ENCODE measurements at regions not wholly inside any gene's neighbourhood (a gene's known extent, or its start where the extent isn't known, plus 50 kb on each side); places are given as distances from the start of the nearest gene placed in this dataset.

DNA sequence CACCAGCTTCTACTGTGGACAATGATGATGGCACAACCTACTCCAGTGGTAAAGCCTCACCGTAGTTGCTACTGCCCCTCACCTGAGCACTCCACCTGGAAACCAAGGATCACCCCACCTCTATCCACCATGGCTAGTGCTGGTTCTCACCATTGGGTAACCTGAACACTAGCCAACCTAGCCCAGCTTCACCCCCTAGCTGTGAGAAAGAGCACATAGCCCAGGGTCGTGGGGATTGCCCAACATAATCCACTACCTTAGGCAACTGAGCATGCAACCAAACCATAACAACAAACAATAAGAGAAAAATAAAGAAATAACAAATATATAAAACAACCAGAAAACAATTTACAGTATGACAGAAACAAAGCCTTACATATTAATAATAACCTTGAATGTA, 560.1 kb downstream of the DIAPH3 start:
- Histone ChIP-seq H3K36me3 (ENCODE audit: control insufficient read depth, insufficient read depth, low read length) (no peaks in the 10 kb centered on the region), H3K27me3 (replicated peaks; ENCODE audit: control insufficient read depth, insufficient read depth, low read length) (no peaks in the 10 kb centered on the region), H3K4me3 (replicated peaks; ENCODE audit: low read depth, low read length) (no peak overlapping the region)
- TF ChIP-seq, protein P1, sequence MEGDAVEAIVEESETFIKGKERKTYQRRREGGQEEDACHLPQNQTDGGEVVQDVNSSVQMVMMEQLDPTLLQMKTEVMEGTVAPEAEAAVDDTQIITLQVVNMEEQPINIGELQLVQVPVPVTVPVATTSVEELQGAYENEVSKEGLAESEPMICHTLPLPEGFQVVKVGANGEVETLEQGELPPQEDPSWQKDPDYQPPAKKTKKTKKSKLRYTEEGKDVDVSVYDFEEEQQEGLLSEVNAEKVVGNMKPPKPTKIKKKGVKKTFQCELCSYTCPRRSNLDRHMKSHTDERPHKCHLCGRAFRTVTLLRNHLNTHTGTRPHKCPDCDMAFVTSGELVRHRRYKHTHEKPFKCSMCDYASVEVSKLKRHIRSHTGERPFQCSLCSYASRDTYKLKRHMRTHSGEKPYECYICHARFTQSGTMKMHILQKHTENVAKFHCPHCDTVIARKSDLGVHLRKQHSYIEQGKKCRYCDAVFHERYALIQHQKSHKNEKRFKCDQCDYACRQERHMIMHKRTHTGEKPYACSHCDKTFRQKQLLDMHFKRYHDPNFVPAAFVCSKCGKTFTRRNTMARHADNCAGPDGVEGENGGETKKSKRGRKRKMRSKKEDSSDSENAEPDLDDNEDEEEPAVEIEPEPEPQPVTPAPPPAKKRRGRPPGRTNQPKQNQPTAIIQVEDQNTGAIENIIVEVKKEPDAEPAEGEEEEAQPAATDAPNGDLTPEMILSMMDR (IDR thresholded peaks at IDR 0.05; ENCODE audit: insufficient read depth, low read length, poor library complexity, severe bottlenecking): no peak
- DNase-seq (ENCODE audit: extremely low read depth, insufficient read length): no peak

DNA sequence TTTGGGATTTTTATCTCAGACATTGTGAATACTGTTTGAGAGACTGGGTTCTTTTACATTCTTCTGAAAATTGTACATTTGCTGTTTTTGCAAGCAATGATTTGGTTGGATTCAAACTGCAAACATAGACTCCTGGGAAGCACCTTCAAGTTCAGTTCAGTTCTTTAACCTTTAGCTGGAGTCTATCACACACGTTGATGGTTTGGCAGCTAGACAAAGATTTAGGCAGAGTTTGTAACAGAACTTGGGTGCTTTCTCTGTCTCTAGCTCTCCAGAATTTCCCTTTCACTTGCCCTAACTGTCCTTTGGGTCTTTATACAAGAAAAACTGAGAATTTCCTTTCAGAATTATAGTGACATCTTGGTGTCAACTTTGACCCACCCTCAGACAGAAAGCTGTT, 556.6 kb downstream of the DIAPH3 start:
- TF ChIP-seq, protein P1 (IDR thresholded peaks at IDR 0.05; ENCODE audit: insufficient read depth, low read length, poor library complexity, severe bottlenecking): no peak
- H3K4me3 ChIP-seq (replicated peaks; ENCODE audit: low read depth, low read length): no peak overlapping the region
- no peaks in the 10 kb centered on the region for H3K27me3 ChIP-seq (replicated peaks; ENCODE audit: control insufficient read depth, insufficient read depth, low read length)
- DNase-seq (ENCODE audit: extremely low read depth, insufficient read length): no peak
- H3K36me3 ChIP-seq (ENCODE audit: control insufficient read depth, insufficient read depth, low read length): no peaks in the 10 kb centered on the region

DNA sequence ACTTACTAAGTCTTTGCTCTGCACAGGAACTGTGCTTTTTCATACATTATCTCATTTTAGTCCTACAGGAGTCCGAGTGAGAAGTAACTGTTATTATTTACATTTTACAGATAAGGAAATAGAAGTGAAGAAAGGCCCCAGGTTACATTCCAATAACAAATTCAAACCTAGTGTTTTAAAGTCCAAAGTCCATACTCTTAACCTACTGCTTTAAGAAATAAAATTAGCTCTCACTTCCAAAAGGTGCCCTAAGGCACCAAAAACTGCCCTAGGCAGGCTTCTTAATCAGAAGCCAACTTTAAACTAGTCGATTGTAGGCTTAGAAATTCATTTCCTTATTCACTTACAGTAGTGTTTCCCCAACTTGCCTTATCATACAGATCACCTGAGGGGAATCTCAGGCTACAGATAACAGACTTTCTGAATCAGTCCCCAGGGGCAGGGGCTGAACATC, 555.9 kb downstream of the DIAPH3 start:
- Histone ChIP-seq H3K36me3 (ENCODE audit: control insufficient read depth, insufficient read depth, low read length) (no peaks in the 10 kb centered on the region), H3K27me3 (replicated peaks; ENCODE audit: control insufficient read depth, insufficient read depth, low read length) (no peaks in the 10 kb centered on the region), H3K4me3 (replicated peaks; ENCODE audit: low read depth, low read length) (no peak overlapping the region)
- no peak for DNase-seq (ENCODE audit: extremely low read depth, insufficient read length)
- TF ChIP-seq, protein P1 (IDR thresholded peaks at IDR 0.05; ENCODE audit: insufficient read depth, low read length, poor library complexity, severe bottlenecking): no peak

DNA sequence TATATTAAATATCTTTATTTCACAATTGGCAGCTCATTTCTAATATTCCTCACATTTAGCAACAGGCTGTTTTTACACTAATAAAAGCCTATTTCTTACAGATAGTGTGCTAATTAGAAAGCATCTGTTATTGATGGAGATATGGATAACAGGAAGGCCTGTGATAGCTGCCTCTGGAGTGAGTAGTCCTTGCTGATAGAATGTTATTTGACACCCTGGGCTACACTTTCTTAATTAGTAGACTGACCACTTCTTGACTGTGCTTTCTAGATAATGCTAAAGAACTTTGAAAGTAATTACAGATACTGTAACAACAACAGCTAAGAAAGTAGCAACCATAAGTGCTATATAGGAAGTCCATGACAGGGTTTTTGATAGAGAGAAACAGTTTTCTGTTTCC, 554.3 kb downstream of the DIAPH3 start:
- Histone ChIP-seq H3K4me3 (replicated peaks; ENCODE audit: low read depth, low read length) (no peak overlapping the region), H3K27me3 (replicated peaks; ENCODE audit: control insufficient read depth, insufficient read depth, low read length) (no peaks in the 10 kb centered on the region), H3K36me3 (ENCODE audit: control insufficient read depth, insufficient read depth, low read length) (no peaks in the 10 kb centered on the region)
- TF ChIP-seq, protein P1 (IDR thresholded peaks at IDR 0.05; ENCODE audit: insufficient read depth, low read length, poor library complexity, severe bottlenecking): no peak
- no peak for DNase-seq (ENCODE audit: extremely low read depth, insufficient read length)

Data from GM06990 (cell line).